ENCODE measurements at regions not wholly inside any gene's neighbourhood (a gene's known extent, or its start where the extent isn't known, plus 50 kb on each side); places are given as distances from the start of the nearest gene placed in this dataset.

DNA sequence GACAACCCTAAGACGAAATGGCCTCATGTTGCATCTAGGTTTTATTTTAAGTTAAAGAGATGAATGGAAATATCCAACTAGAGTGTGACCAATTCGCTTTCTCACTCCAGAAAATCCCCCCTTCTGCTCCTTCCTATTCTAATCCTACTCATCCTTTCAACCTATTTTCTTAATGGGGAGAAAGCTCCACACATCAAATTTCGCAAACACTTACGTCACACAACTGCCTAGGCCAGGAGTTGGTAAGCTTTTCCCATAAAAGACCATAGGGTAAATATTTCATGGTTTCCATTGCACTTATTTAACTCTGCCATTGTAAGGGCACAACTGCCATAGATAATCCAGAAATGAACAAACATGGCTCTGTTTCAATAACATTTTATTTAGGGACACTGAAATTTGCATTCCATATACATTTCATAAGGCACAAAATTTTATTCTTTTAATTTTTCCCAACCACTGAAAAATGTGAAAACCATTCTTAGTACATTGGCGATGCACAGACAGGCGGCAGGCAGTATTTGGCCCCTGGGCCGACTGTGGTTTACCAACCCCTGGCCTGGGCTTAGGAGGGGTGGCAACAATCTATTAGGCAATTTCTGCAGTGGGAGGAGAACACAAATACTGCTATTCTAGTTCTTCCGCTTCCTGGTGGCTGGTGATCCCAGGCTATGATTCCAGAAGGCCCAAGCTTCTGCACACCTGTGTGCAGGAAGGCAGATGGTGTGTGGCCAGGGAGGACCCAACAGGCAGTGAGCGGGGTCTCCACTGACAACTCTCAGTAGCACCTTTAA lies 67.2 kb upstream of the FOXN3 start:
- no peak overlapping the region for H3K27ac ChIP-seq
- no peak for TF ChIP-seq ZFX (IDR thresholded peaks at IDR 0.05)
- TF ChIP-seq, protein P1, sequence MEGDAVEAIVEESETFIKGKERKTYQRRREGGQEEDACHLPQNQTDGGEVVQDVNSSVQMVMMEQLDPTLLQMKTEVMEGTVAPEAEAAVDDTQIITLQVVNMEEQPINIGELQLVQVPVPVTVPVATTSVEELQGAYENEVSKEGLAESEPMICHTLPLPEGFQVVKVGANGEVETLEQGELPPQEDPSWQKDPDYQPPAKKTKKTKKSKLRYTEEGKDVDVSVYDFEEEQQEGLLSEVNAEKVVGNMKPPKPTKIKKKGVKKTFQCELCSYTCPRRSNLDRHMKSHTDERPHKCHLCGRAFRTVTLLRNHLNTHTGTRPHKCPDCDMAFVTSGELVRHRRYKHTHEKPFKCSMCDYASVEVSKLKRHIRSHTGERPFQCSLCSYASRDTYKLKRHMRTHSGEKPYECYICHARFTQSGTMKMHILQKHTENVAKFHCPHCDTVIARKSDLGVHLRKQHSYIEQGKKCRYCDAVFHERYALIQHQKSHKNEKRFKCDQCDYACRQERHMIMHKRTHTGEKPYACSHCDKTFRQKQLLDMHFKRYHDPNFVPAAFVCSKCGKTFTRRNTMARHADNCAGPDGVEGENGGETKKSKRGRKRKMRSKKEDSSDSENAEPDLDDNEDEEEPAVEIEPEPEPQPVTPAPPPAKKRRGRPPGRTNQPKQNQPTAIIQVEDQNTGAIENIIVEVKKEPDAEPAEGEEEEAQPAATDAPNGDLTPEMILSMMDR (conservative IDR thresholded peaks at IDR 0.05) = no peak

DNA sequence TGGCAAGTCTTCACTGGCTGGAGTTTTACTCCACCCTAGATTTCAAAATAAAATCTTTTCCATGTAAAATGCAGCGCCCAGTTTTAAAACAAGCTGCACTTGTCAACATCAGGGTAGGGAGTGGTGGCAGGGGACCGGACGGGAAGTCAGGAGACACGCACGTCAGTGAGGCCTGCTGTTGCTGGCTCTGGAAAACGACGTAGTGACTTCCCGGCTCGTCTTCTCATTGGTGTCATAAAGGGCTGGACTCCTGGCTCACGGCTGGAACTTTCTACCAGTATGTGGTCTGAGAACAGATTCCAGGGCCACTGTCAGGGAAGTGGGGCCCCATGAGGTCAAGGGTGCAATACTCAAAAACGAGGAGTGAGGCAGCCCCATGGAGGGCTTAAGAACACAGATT lies 64.2 kb upstream of the FOXN3 start:
- TF ChIP-seq ZFX (IDR thresholded peaks at IDR 0.05) = no peak
- TF ChIP-seq, protein P1 (conservative IDR thresholded peaks at IDR 0.05) = no peak
- no peak overlapping the region for H3K27ac ChIP-seq

DNA sequence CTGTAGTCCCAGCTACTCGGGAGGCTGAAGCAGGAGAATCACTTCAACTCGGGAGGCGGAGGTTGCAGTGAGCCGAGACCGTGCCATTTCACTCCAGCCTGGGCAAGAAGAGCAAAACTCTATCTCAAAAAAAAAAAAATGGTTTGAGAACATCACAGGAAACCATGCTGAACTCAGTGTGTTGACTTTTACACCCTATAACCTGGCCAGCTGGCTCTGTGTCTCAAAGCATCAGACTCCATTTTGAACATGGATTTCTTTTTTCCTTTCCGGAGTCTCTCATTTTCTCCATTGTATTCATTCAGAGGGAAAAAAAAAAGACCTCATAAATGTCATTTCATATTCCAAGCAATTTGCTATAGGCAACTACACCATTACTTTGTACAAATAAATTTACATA lies 63.2 kb upstream of the FOXN3 start:
- H3K27ac ChIP-seq = no peak overlapping the region
- TF ChIP-seq ZFX (IDR thresholded peaks at IDR 0.05) = no peak
- TF ChIP-seq, protein P1 (conservative IDR thresholded peaks at IDR 0.05) = no peak

DNA sequence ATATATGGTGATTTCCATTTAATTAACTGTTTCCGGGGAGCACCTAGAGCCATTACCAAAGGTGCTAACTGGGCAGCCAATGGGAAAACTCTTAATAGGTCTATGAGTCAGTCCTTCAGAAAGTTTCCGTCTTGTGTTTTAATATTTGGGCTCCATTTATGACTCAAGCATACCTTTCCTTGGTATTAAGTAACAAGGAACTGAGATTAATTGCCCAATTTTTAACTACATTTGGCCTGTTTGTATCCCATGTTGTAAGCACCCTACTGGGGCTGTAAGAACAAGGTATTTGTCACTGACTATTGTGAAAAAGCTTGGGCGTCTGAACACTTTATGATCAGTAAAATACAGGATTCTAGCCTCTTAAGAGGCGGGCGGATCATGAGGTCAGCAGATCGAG lies 62.8 kb upstream of the FOXN3 start:
- no peak overlapping the region for H3K27ac ChIP-seq
- TF ChIP-seq, protein P1 (conservative IDR thresholded peaks at IDR 0.05) = no peak
- no peak for TF ChIP-seq ZFX (IDR thresholded peaks at IDR 0.05)

DNA sequence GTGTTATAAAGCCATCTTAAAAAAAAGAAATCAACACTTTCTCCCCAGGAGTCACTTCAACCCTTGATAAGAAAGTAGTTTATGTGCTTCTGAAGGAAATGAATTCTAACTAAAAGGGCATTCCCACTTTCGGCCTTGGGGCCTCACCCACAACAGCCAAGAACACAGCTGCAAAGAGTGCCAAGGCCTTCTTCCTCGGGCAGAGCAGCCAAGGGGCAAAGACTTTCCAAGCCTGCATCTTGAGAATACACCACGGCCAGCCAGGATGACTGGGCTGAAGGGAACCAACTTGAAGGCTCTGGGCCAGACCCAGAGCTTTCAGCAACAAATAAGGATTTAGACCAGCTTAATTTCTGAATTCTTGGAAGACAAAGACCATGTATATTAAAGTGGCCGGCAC lies 60.4 kb upstream of the FOXN3 start:
- H3K27ac ChIP-seq = no peak overlapping the region
- TF ChIP-seq, protein P1 (conservative IDR thresholded peaks at IDR 0.05) = no peak
- TF ChIP-seq ZFX (IDR thresholded peaks at IDR 0.05) = no peak

DNA sequence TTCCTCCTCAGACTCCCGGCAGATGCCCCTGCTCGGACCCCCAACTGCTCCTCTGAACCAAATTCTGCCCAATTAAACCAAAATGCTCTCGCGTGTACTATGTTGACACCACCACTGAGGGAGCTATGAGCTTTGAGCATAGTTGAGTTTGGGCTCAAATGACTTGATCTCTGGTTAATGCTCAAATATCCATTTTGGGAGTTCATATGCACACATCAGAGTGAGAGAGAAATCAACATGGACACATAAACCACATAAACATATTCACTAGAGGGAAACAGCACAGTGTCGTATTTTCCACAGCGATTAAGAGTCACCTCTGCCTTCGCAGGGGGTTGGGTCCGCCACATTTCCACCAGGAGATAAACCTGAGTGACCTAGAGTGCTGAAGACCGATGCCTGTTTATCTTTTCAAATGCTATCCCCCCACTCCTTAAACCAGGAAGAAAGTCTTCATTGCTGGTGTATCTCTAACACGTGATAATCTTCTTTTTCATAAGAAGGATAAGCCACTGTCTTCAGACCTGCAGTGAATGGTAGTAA lies 59.4 kb upstream of the FOXN3 start:
- TF ChIP-seq, protein P1 (conservative IDR thresholded peaks at IDR 0.05) = no peak
- TF ChIP-seq ZFX (IDR thresholded peaks at IDR 0.05) = no peak
- H3K27ac ChIP-seq = no peak overlapping the region

DNA sequence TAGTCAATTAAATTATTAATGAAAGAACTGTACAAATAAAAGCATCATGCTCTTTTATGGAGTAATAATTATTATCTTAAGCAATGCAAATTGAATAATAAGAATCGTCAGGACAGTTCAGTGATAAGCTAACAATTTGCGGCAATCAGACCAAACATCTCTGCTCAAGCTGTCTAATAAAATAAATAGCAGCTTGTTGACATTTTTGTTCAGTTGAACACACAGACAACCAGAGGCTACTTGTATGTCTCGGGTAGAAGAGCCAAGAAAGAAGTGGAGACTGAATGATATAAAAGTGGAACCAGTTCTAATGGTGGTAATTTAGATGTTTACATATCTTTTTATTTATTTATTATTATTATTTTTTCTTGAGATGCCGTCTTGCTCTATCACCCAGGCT lies 57.4 kb upstream of the FOXN3 start:
- no peak overlapping the region for H3K27ac ChIP-seq
- no peak for TF ChIP-seq ZFX (IDR thresholded peaks at IDR 0.05)
- TF ChIP-seq, protein P1 (conservative IDR thresholded peaks at IDR 0.05) = no peak
